ENCODE measurements at regions not wholly inside any gene's neighbourhood (a gene's known extent, or its start where the extent isn't known, plus 50 kb on each side); places are given as distances from the start of the nearest gene placed in this dataset.

- no peak overlapping the region for H3K4me3 ChIP-seq
- no peaks in the 10 kb centered on the region for H3K36me3 ChIP-seq (ENCODE audit: insufficient read depth, low read length)
- 0 out of 2 replicates have a peak overlapping the region, but pooled peaks have one; percentile 23 for H3K27ac ChIP-seq
- H3K9me3 ChIP-seq (ENCODE audit: low read depth, low read length) = no peaks in the 10 kb centered on the region
- no peak for DNase-seq (ENCODE audit: low read depth, low spot score)
- no peak overlapping the region for H3K9ac ChIP-seq (ENCODE audit: insufficient read length)
- no peak for TF ChIP-seq EZH2 (IDR thresholded peaks at IDR 0.05)
- no peak for TF ChIP-seq POLR2AphosphoS5 (IDR thresholded peaks at IDR 0.05; ENCODE audit: borderline replicate concordance, low read depth, low read length)
- no peak for TF ChIP-seq FOXP2 (optimal IDR thresholded peaks at IDR 0.05; ENCODE audit: control extremely low read depth, extremely low read length, insufficient read depth)
Observed at GRCh38 chr4:149933120-149933519, 117.5 kb upstream of the IQCM start.

GRCh38 chr4:149933883-149934282, 118.2 kb upstream of the IQCM start:
- no peaks in the 10 kb centered on the region for H3K9me3 ChIP-seq (ENCODE audit: low read depth, low read length)
- H3K27ac ChIP-seq = no peak overlapping the region; the same call in 1 of the 2 replicates
- H3K4me3 ChIP-seq = peak overlapping the region; percentile 30; the same call in 1 of the 2 replicates
- no peaks in the 10 kb centered on the region for H3K36me3 ChIP-seq (ENCODE audit: insufficient read depth, low read length)
- TF ChIP-seq POLR2AphosphoS5 (IDR thresholded peaks at IDR 0.05; ENCODE audit: borderline replicate concordance, low read depth, low read length) = no peak
- TF ChIP-seq EZH2 (IDR thresholded peaks at IDR 0.05) = no peak
- no peak for TF ChIP-seq FOXP2 (optimal IDR thresholded peaks at IDR 0.05; ENCODE audit: control extremely low read depth, extremely low read length, insufficient read depth)
- no peak overlapping the region for H3K9ac ChIP-seq (ENCODE audit: insufficient read length)
- DNase-seq (ENCODE audit: low read depth, low spot score) = no peak

GRCh38 chr4:149949381-149949780, 128.9 kb upstream of the DCLK2 start:
- TF ChIP-seq FOXP2 (optimal IDR thresholded peaks at IDR 0.05; ENCODE audit: control extremely low read depth, extremely low read length, insufficient read depth) (no peak), POLR2AphosphoS5 (IDR thresholded peaks at IDR 0.05; ENCODE audit: borderline replicate concordance, low read depth, low read length) (no peak), EZH2 (IDR thresholded peaks at IDR 0.05) (no peak)
- H3K9me3 ChIP-seq (ENCODE audit: low read depth, low read length) = no peaks in the 10 kb centered on the region
- no peak for DNase-seq (ENCODE audit: low read depth, low spot score)
- no peaks in the 10 kb centered on the region for H3K36me3 ChIP-seq (ENCODE audit: insufficient read depth, low read length)
- H3K4me3 ChIP-seq = no peak overlapping the region
- H3K9ac ChIP-seq (ENCODE audit: insufficient read length) = no peak overlapping the region
- no peak overlapping the region for H3K27ac ChIP-seq

- DNase-seq (ENCODE audit: low read depth, low spot score) = no peak
- Histone ChIP-seq H3K9me3 (ENCODE audit: low read depth, low read length) (no peaks in the 10 kb centered on the region), H3K27ac (no peak overlapping the region), H3K36me3 (ENCODE audit: insufficient read depth, low read length) (no peaks in the 10 kb centered on the region), H3K4me3 (no peak overlapping the region), H3K9ac (ENCODE audit: insufficient read length) (no peak overlapping the region)
- TF ChIP-seq POLR2AphosphoS5 (IDR thresholded peaks at IDR 0.05; ENCODE audit: borderline replicate concordance, low read depth, low read length) = no peak
- TF ChIP-seq EZH2 (IDR thresholded peaks at IDR 0.05) = no peak
- no peak for TF ChIP-seq FOXP2 (optimal IDR thresholded peaks at IDR 0.05; ENCODE audit: control extremely low read depth, extremely low read length, insufficient read depth)
Observed at GRCh38 chr4:149951152-149951900, 126.9 kb upstream of the DCLK2 start.

GRCh38 chr4:149952101-149952500, 126.1 kb upstream of the DCLK2 start:
- no peak overlapping the region for H3K9ac ChIP-seq (ENCODE audit: insufficient read length)
- no peak overlapping the region for H3K4me3 ChIP-seq
- H3K9me3 ChIP-seq (ENCODE audit: low read depth, low read length) = no peaks in the 10 kb centered on the region
- H3K27ac ChIP-seq = no peak overlapping the region
- DNase-seq (ENCODE audit: low read depth, low spot score) = no peak
- no peaks in the 10 kb centered on the region for H3K36me3 ChIP-seq (ENCODE audit: insufficient read depth, low read length)
- no peak for TF ChIP-seq POLR2AphosphoS5 (IDR thresholded peaks at IDR 0.05; ENCODE audit: borderline replicate concordance, low read depth, low read length)
- TF ChIP-seq EZH2 (IDR thresholded peaks at IDR 0.05) = no peak
- no peak for TF ChIP-seq FOXP2 (optimal IDR thresholded peaks at IDR 0.05; ENCODE audit: control extremely low read depth, extremely low read length, insufficient read depth)

GRCh38 chr4:149952716-149953115, 125.5 kb upstream of the DCLK2 start:
- Histone ChIP-seq H3K9ac (ENCODE audit: insufficient read length) (peak overlapping the region; percentile 2), H3K27ac (no peak overlapping the region), H3K4me3 (peak overlapping the region; percentile 24; the same call in 1 of the 2 replicates), H3K36me3 (ENCODE audit: insufficient read depth, low read length) (no peaks in the 10 kb centered on the region), H3K9me3 (ENCODE audit: low read depth, low read length) (no peaks in the 10 kb centered on the region)
- no peak for DNase-seq (ENCODE audit: low read depth, low spot score)
- TF ChIP-seq EZH2 (IDR thresholded peaks at IDR 0.05) (no peak), FOXP2 (optimal IDR thresholded peaks at IDR 0.05; ENCODE audit: control extremely low read depth, extremely low read length, insufficient read depth) (no peak), POLR2AphosphoS5 (IDR thresholded peaks at IDR 0.05; ENCODE audit: borderline replicate concordance, low read depth, low read length) (no peak)

- Histone ChIP-seq H3K36me3 (ENCODE audit: insufficient read depth, low read length) (no peaks in the 10 kb centered on the region), H3K9ac (ENCODE audit: insufficient read length) (no peak overlapping the region), H3K4me3 (no peak overlapping the region), H3K9me3 (ENCODE audit: low read depth, low read length) (no peaks in the 10 kb centered on the region), H3K27ac (no peak overlapping the region)
- TF ChIP-seq EZH2 (IDR thresholded peaks at IDR 0.05) (no peak), FOXP2 (optimal IDR thresholded peaks at IDR 0.05; ENCODE audit: control extremely low read depth, extremely low read length, insufficient read depth) (no peak), POLR2AphosphoS5 (IDR thresholded peaks at IDR 0.05; ENCODE audit: borderline replicate concordance, low read depth, low read length) (no peak)
- DNase-seq (ENCODE audit: low read depth, low spot score) = no peak
Observed at GRCh38 chr4:149955780-149956390, 122.4 kb upstream of the DCLK2 start.

GRCh38 chr4:149956678-149957077, 121.6 kb upstream of the DCLK2 start:
- Histone ChIP-seq H3K27ac (no peak overlapping the region), H3K4me3 (no peak overlapping the region), H3K36me3 (ENCODE audit: insufficient read depth, low read length) (no peaks in the 10 kb centered on the region), H3K9ac (ENCODE audit: insufficient read length) (no peak overlapping the region), H3K9me3 (ENCODE audit: low read depth, low read length) (no peaks in the 10 kb centered on the region)
- DNase-seq (ENCODE audit: low read depth, low spot score) = no peak
- TF ChIP-seq POLR2AphosphoS5 (IDR thresholded peaks at IDR 0.05; ENCODE audit: borderline replicate concordance, low read depth, low read length) (no peak), EZH2 (IDR thresholded peaks at IDR 0.05) (no peak), FOXP2 (optimal IDR thresholded peaks at IDR 0.05; ENCODE audit: control extremely low read depth, extremely low read length, insufficient read depth) (no peak)

All from SK-N-MC (cell line).